ENCODE measurements at regions not wholly inside any gene's neighbourhood (a gene's known extent, or its start where the extent isn't known, plus 50 kb on each side); places are given as distances from the start of the nearest gene placed in this dataset.

DNA sequence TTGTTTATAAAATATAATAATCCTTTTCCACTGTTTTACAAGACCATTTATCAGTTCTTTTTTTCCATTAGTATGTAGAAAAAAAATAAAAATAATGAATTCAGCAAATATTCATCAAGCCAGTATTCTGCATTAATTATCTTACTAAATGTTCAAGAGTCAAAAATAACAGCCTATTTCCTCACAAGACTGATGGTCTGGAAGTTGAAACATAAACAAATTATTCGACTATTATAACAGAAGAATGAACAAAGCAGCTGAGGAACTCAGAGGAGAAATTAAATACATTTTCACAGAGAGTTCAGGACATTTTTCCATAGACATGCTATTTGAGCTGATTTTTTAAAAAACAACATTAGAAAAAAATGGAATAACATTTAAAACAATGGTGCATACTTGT lies 2594.8 kb downstream of the ARAP2 start:
- TF ChIP-seq POLR2A (IDR thresholded peaks at IDR 0.05) = no peak
- no peak for TF ChIP-seq CTCF (IDR thresholded peaks at IDR 0.05)
- intact Hi-C loops (cut with DNase I) = no loop called here
- Histone ChIP-seq H3K27ac (no peak overlapping the region), H3K36me3 (no peaks in the 10 kb centered on the region), H3K9me3 (no peaks in the 10 kb centered on the region), H3K4me3 (no peak overlapping the region), H3K4me1 (replicated peaks) (no peaks in the 10 kb centered on the region), H3K27me3 (replicated peaks; ENCODE audit: insufficient read depth) (no peaks in the 10 kb centered on the region)
- no peak for DNase-seq (ENCODE audit: low spot score)
- 33% methylated on average over 1 of the region's 1 CpG for WGBS

DNA sequence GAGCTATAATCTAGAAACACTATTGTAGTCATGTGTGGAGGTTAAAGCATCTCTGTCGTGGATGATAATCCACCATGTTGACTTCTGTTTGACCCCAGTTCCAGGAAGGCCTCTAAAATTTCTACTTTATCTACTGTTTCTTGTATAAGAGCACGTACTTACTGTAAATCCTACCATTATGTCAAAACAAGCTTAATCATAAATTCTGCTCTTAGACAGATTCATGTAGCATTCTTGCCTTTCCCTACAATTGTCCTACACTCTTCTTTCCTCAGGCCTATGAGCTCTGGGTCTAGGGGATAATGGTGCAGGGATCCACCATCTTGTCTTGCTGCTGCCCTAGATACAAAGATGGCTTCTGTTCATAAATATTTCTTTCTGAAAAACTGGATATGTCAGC lies 2594.3 kb downstream of the ARAP2 start:
- no peak overlapping the region for H3K4me3 ChIP-seq

GRCh38 chr4:33658971-33659370 lies 2585.3 kb downstream of the ARAP2 start:
- intact Hi-C loops (cut with DNase I) = no loop called here
- Histone ChIP-seq H3K36me3 (no peaks in the 10 kb centered on the region), H3K4me1 (replicated peaks) (no peaks in the 10 kb centered on the region), H3K27ac (no peak overlapping the region), H3K4me3 (no peak overlapping the region), H3K27me3 (replicated peaks; ENCODE audit: insufficient read depth) (no peaks in the 10 kb centered on the region), H3K9me3 (no peaks in the 10 kb centered on the region)
- 45% methylated on average over 3 of the region's 3 CpGs for WGBS
- DNase-seq (ENCODE audit: low spot score) = no peak
- TF ChIP-seq POLR2A (IDR thresholded peaks at IDR 0.05) (no peak), CTCF (IDR thresholded peaks at IDR 0.05) (no peak), POLR2AphosphoS5 (IDR thresholded peaks at IDR 0.05) (no peak)

More for the DNA sequence above, 2594.3 kb downstream of the ARAP2 start:
- WGBS = 74% methylated on average over 2 of the region's 2 CpGs
- Histone ChIP-seq H3K9me3 (no peaks in the 10 kb centered on the region), H3K4me1 (replicated peaks) (no peaks in the 10 kb centered on the region), H3K27ac (no peak overlapping the region), H3K36me3 (no peaks in the 10 kb centered on the region), H3K27me3 (replicated peaks; ENCODE audit: insufficient read depth) (no peaks in the 10 kb centered on the region)
- TF ChIP-seq CTCF (IDR thresholded peaks at IDR 0.05) (no peak), POLR2A (IDR thresholded peaks at IDR 0.05) (no peak), POLR2AphosphoS5 (IDR thresholded peaks at IDR 0.05) (no peak)
- intact Hi-C loops (cut with DNase I) = no loop called here
- DNase-seq (ENCODE audit: low spot score) = no peak

GRCh38 chr4:33661636-33662035 lies 2582.7 kb downstream of the ARAP2 start:
- no peaks in the 10 kb centered on the region for H3K9me3 ChIP-seq
- intact Hi-C loops (cut with DNase I) = no loop called here
- no peaks in the 10 kb centered on the region for H3K4me1 ChIP-seq (replicated peaks)
- TF ChIP-seq POLR2A (IDR thresholded peaks at IDR 0.05) = no peak
- no peak for TF ChIP-seq POLR2AphosphoS5 (IDR thresholded peaks at IDR 0.05)
- no peak for TF ChIP-seq CTCF (IDR thresholded peaks at IDR 0.05)
- DNase-seq (ENCODE audit: low spot score) = no peak
- H3K36me3 ChIP-seq = no peaks in the 10 kb centered on the region
- H3K27ac ChIP-seq = no peak overlapping the region
- no peak overlapping the region for H3K4me3 ChIP-seq
- H3K27me3 ChIP-seq (replicated peaks; ENCODE audit: insufficient read depth) = no peaks in the 10 kb centered on the region

GRCh38 chr4:33685939-33686338 lies 2558.4 kb downstream of the ARAP2 start:
- Histone ChIP-seq H3K4me3 (no peak overlapping the region), H3K27me3 (replicated peaks; ENCODE audit: insufficient read depth) (no peaks in the 10 kb centered on the region), H3K27ac (no peak overlapping the region), H3K36me3 (no peaks in the 10 kb centered on the region), H3K4me1 (replicated peaks) (no peaks in the 10 kb centered on the region), H3K9me3 (no peaks in the 10 kb centered on the region)
- 96% methylated on average over 1 of the region's 1 CpG for WGBS
- intact Hi-C loops (cut with DNase I) = no loop called here
- no peak for DNase-seq (ENCODE audit: low spot score)
- TF ChIP-seq POLR2AphosphoS5 (IDR thresholded peaks at IDR 0.05) (no peak), CTCF (IDR thresholded peaks at IDR 0.05) (no peak), POLR2A (IDR thresholded peaks at IDR 0.05) (no peak)
